PC-3 (cell line): ENCODE measurements at regions not wholly inside any gene's neighbourhood (a gene's known extent, or its start where the extent isn't known, plus 50 kb on each side); places are given as distances from the start of the nearest gene placed in this dataset.

Experiments used
- CTCF ChIP-seq: fragments of 300-600 bp; sonication (generic); conservative IDR thresholded peaks from 2 replicates; pipeline ENCODE4 v1.5.1; 2017; ENCODE audit warnings: antibody characterized with exemption, low read depth, mild to moderate bottlenecking, low read length
- EZH2 ChIP-seq: fragments of 300-600 bp; sonication (generic); IDR thresholded peaks from one replicate; pipeline ENCODE4 v1.6.1; 2017; ENCODE audit warnings: antibody characterized with exemption, mild to moderate bottlenecking, low read length; ENCODE audit not compliant: unreplicated experiment

- TF ChIP-seq CTCF (no peak), EZH2 (no peak)
These were observed 100.2 kb upstream of the KCNE2 start for GRCh38 chr21:34263629-34264028.
